IMR-90 (cell line): ENCODE measurements at regions not wholly inside any gene's neighbourhood (a gene's known extent, or its start where the extent isn't known, plus 50 kb on each side); places are given as distances from the start of the nearest gene placed in this dataset.

ENCODE experiments used
- ATAC-seq: fragments of 200-7000 bp; cut with Tn5 transposase; 2 replicates; pipeline ENCODE4 v1.9.1; 2020; ENCODE audit warnings: low read depth, mild to moderate bottlenecking, moderate library complexity
- BruUV-seq: library from RNA; stranded (reverse); fragments of 400-500 nt; replicated peaks from 2 replicates; lab custom pipeline; 2021; lab: Mats Ljungman, UMichigan
- CTCF ChIA-PET: fragments of 300-600 bp; formaldehyde crosslinking; extraction: SDS; loops from one replicate; lab custom pipeline; 2021; ENCODE audit warnings: antibody characterized with exemption; lab: Yijun Ruan, JAX
- POLR2A ChIA-PET: fragments of 300-600 bp; sonication (Branson Sonifier 250); formaldehyde crosslinking; loops from one replicate; lab custom pipeline; 2022; ENCODE audit warnings: antibody characterized with exemption; ENCODE audit not compliant: unreplicated experiment; lab: Charles Lee
- DNase-seq: peaks from one replicate; pipeline ENCODE4 v3.0.0; 2013
- H2AFZ ChIP-seq: replicated peaks from 2 replicates; pipeline ENCODE3; 2013; ENCODE audit warnings: low read length, mild to moderate bottlenecking; ENCODE audit not compliant: poor library complexity
- H2AK5ac ChIP-seq: 2 replicates; pipeline ENCODE4 v1.6.1; 2013; ENCODE audit warnings: low read depth, low read length, inconsistent platforms
- H2AK9ac ChIP-seq: replicated peaks from 2 replicates; pipeline ENCODE3; 2013; ENCODE audit warnings: mild to moderate bottlenecking, low read depth, low read length, moderate library complexity; ENCODE audit not compliant: poor library complexity
- H2BK120ac ChIP-seq: 2 replicates; pipeline ENCODE4 v1.6.1; 2013; ENCODE audit warnings: low read depth, low read length, inconsistent platforms
- H2BK15ac ChIP-seq: 3 replicates; pipeline ENCODE4 v1.6.1; 2013; ENCODE audit warnings: low read depth, low read length, inconsistent platforms
- H2BK20ac ChIP-seq: 2 replicates; pipeline ENCODE4 v1.6.1; 2013; ENCODE audit warnings: low read depth, mild to moderate bottlenecking, inconsistent platforms, low read length, moderate library complexity
- H2BK5ac ChIP-seq: 2 replicates; pipeline ENCODE4 v1.6.1; 2013; ENCODE audit warnings: mild to moderate bottlenecking, low read depth, low read length, inconsistent platforms; ENCODE audit not compliant: poor library complexity, severe bottlenecking
- H3K14ac ChIP-seq: replicated peaks from 2 replicates; pipeline ENCODE4 v1.6.1; 2013; ENCODE audit warnings: low read depth, low read length, inconsistent platforms
- H3K18ac ChIP-seq: 2 replicates; pipeline ENCODE4 v1.6.1; 2013; ENCODE audit warnings: low read depth, low read length, control low read depth
- H3K23ac ChIP-seq: 2 replicates; pipeline ENCODE4 v1.6.1; 2013; ENCODE audit warnings: low read depth, low read length, inconsistent platforms
- H3K27ac ChIP-seq: 2 replicates; pipeline ENCODE4 v1.5.1; 2013; ENCODE audit warnings: mild to moderate bottlenecking, control low read depth, low read length; ENCODE audit not compliant: insufficient read depth
- H3K27me3 ChIP-seq: 2 replicates; pipeline ENCODE4 v1.6.1; 2013; ENCODE audit warnings: low read length; ENCODE audit not compliant: control insufficient read depth, insufficient read depth
- H3K36me3 ChIP-seq: 2 replicates; pipeline ENCODE4 v1.6.1; 2013; ENCODE audit warnings: low read length, mixed read lengths; ENCODE audit not compliant: control insufficient read depth, insufficient read depth
- H3K4ac ChIP-seq: 2 replicates; pipeline ENCODE4 v1.6.1; 2013; ENCODE audit warnings: low read depth, low read length, inconsistent platforms
- H3K4me1 ChIP-seq: 2 replicates; pipeline ENCODE4 v1.6.1; 2013; ENCODE audit warnings: low read length, mixed read lengths; ENCODE audit not compliant: control insufficient read depth, insufficient read depth
- H3K4me2 ChIP-seq: 2 replicates; pipeline ENCODE4 v1.6.1; 2013; ENCODE audit warnings: low read depth, mild to moderate bottlenecking, control low read depth, low read length, moderate library complexity
- H3K4me3 ChIP-seq: 2 replicates; pipeline ENCODE4 v1.5.1; 2013; ENCODE audit warnings: low read depth, mild to moderate bottlenecking, control low read depth, low read length, moderate library complexity; ENCODE audit not compliant: insufficient read depth
- H3K56ac ChIP-seq: 2 replicates; pipeline ENCODE4 v1.6.1; 2013; ENCODE audit warnings: low read length, inconsistent platforms; ENCODE audit not compliant: insufficient read depth; ENCODE audit errors: extremely low read depth
- H3K79me1 ChIP-seq, 2 experiments: 2 replicates each; pipeline ENCODE4 v1.6.1; 2013; ENCODE audit warnings: low read length in 2 of 2, inconsistent platforms in 1 of 2, low read depth in 1 of 2
- H3K9ac ChIP-seq: 2 replicates; pipeline ENCODE4 v1.6.1; 2013; ENCODE audit warnings: low read depth, low read length, control low read depth
- H3K9me1 ChIP-seq: 2 replicates; pipeline ENCODE4 v1.6.1; 2013; ENCODE audit warnings: low read length, inconsistent platforms; ENCODE audit not compliant: insufficient read depth
- H3K9me3 ChIP-seq: 2 replicates; pipeline ENCODE4 v1.6.1; 2013; ENCODE audit warnings: low read length; ENCODE audit not compliant: control insufficient read depth, insufficient read depth
- H4K20me1 ChIP-seq: 2 replicates; pipeline ENCODE4 v1.6.1; 2013; ENCODE audit warnings: low read length, inconsistent platforms; ENCODE audit not compliant: insufficient read depth
- H4K5ac ChIP-seq: 2 replicates; pipeline ENCODE4 v1.6.1; 2013; ENCODE audit warnings: mild to moderate bottlenecking, low read depth, low read length, control low read depth
- H4K8ac ChIP-seq, 2 experiments: 2 replicates each; pipeline ENCODE4 v1.6.1; 2013; ENCODE audit warnings: low read depth in 2 of 2, low read length in 2 of 2, control low read depth in 1 of 2, inconsistent platforms in 1 of 2
- H4K91ac ChIP-seq: 2 replicates; pipeline ENCODE4 v1.6.1; 2013; ENCODE audit warnings: low read depth, low read length, inconsistent platforms; ENCODE audit not compliant: insufficient read depth
- BHLHE40 ChIP-seq: fragments of 150-350 bp; IDR thresholded peaks from 2 replicates; pipeline ENCODE4 v1.6.1; 2016; ENCODE audit warnings: mild to moderate bottlenecking, low read depth, low read length
- CEBPB ChIP-seq: IDR thresholded peaks from 2 replicates; pipeline ENCODE4 v1.6.1; 2012; ENCODE audit warnings: low read depth, low read length, improper control_type of control experiment
- CHD1 ChIP-seq: IDR thresholded peaks from 2 replicates; pipeline ENCODE4 v1.6.1; 2012; ENCODE audit warnings: low read depth, low read length, improper control_type of control experiment
- CTCF ChIP-seq: conservative IDR thresholded peaks from 2 replicates; pipeline ENCODE4 v1.5.1; 2012; ENCODE audit warnings: mild to moderate bottlenecking, low read depth, low read length, improper control_type of control experiment
- ELK1 ChIP-seq: fragments of 150-350 bp; IDR thresholded peaks from 2 replicates; pipeline ENCODE4 v1.6.1; 2016; ENCODE audit warnings: low read depth, mild to moderate bottlenecking, low read length, moderate library complexity, borderline replicate concordance
- FOS ChIP-seq: fragments of 150-350 bp; IDR thresholded peaks from 2 replicates; pipeline ENCODE4 v1.6.1; 2016; ENCODE audit warnings: low read depth, low read length
- MAFK ChIP-seq: IDR thresholded peaks from 2 replicates; pipeline ENCODE4 v1.6.1; 2012; ENCODE audit warnings: low read depth, low read length, improper control_type of control experiment
- MAZ ChIP-seq: IDR thresholded peaks from 2 replicates; pipeline ENCODE4 v1.6.1; 2012; ENCODE audit warnings: low read depth, mild to moderate bottlenecking, low read length, improper control_type of control experiment, moderate library complexity, borderline replicate concordance
- MXI1 ChIP-seq: IDR thresholded peaks from 2 replicates; pipeline ENCODE4 v1.6.1; 2012; ENCODE audit warnings: low read depth, mild to moderate bottlenecking, low read length, moderate library complexity, borderline replicate concordance
- NFE2L2 ChIP-seq: fragments of 150-350 bp; IDR thresholded peaks from 2 replicates; pipeline ENCODE4 v1.6.1; 2016; ENCODE audit warnings: low read depth, mild to moderate bottlenecking, low read length
- POLR2A ChIP-seq: IDR thresholded peaks from 2 replicates; pipeline ENCODE4 v1.6.1; 2012; ENCODE audit warnings: mild to moderate bottlenecking, low read depth, low read length
- RAD21 ChIP-seq: IDR thresholded peaks from 2 replicates; pipeline ENCODE4 v1.6.1; 2012; ENCODE audit warnings: low read length, improper control_type of control experiment
- RCOR1 ChIP-seq: IDR thresholded peaks from 2 replicates; pipeline ENCODE4 v1.6.1; 2012; ENCODE audit warnings: mild to moderate bottlenecking, low read length, improper control_type of control experiment; ENCODE audit not compliant: insufficient replicate concordance
- RFX5 ChIP-seq: IDR thresholded peaks from 2 replicates; pipeline ENCODE4 v1.8.0; 2012; ENCODE audit warnings: low read depth, mild to moderate bottlenecking, low read length, moderate library complexity
- SMC3 ChIP-seq: fragments of 150-350 bp; IDR thresholded peaks from 2 replicates; pipeline ENCODE4 v1.6.1; 2016; ENCODE audit warnings: low read depth, mild to moderate bottlenecking, antibody characterized with exemption, low read length, moderate library complexity
- USF2 ChIP-seq: fragments of 150-350 bp; IDR thresholded peaks from 2 replicates; pipeline ENCODE4 v1.6.1; 2017; ENCODE audit warnings: mild to moderate bottlenecking, antibody characterized with exemption, low read length, low read depth
- WGBS, 2 experiments: methylation state at CpG; one replicate each; pipeline versions ENCODE4 v1.1.5 to v1.1.7; 2013; ENCODE audit warnings: missing lambda C conversion rate in 2 of 2; ENCODE audit not compliant: insufficient read length in 1 of 2; ENCODE audit errors: extremely low coverage in 2 of 2; 5-methylcytosine and 5-hydroxymethylcytosine counted together
- dilution Hi-C: fragments of 300-500 bp; cut with HindIII; formaldehyde crosslinking; loops from one replicate; pipeline ENCODE4 v1.14.3; 2018; ENCODE audit warnings: low sequenced_read_pairs; ENCODE audit not compliant: unreplicated experiment
- in situ Hi-C: fragments of 300-500 bp; cut with MboI; formaldehyde crosslinking; loops from 3 replicates; pipeline ENCODE4 v1.14.3; 2019; ENCODE audit warnings: low sequenced_read_pairs, inconsistent platforms, mixed read lengths
- intact Hi-C: fragments of 100-400 bp; cut with micrococcal nuclease; formaldehyde crosslinking; loops from 2 replicates; pipeline ENCODE4 v1.10.0; 2022

- in situ Hi-C loops (no loop called here), intact Hi-C loops (loop anchor here (5.0 kb wide), 1 partner anchor 34 kb away; no protein-coding TSS in a partner anchor), dilution Hi-C loops (no loop called here)
- Histone ChIP-seq H3K9me1 (no peaks in the 10 kb centered on the region), H3K9ac (no peak overlapping the region), H3K9me3 (no peaks in the 10 kb centered on the region), H4K5ac (no peak overlapping the region), H4K91ac (no peak overlapping the region), H3K23ac (no peak overlapping the region), H3K14ac (no peak overlapping the region), H4K20me1 (no peaks in the 10 kb centered on the region), H2AK9ac (no peak overlapping the region), H2AK5ac (no peak overlapping the region), H3K27ac (no peak overlapping the region), H2AFZ (no peak overlapping the region), H2BK120ac (no peak overlapping the region), H3K56ac (no peak overlapping the region), H2BK20ac (no peak overlapping the region), H3K4me1 (no peaks in the 10 kb centered on the region), H2BK5ac (no peak overlapping the region), H3K4ac (no peak overlapping the region), H3K4me3 (no peak overlapping the region), H3K27me3 (peaks cover 29% of the 10 kb centered on the region), H3K4me2 (no peak overlapping the region), H3K79me1 (no peaks in the 10 kb centered on the region), H3K18ac (no peak overlapping the region), H3K36me3 (no peaks in the 10 kb centered on the region), H2BK15ac (no peak overlapping the region), H4K8ac (no peak overlapping the region)
- POLR2A ChIA-PET, result no interaction called here
- WGBS, 2 experiments, result no CpG with 5 or more reads among the region's 3 CpGs
- TF ChIP-seq NFE2L2 (no peak), BHLHE40 (no peak), RCOR1 (no peak), RAD21 (no peak), MXI1 (no peak), CHD1 (no peak), RFX5 (no peak), MAFK (no peak), USF2 (no peak), MAZ (no peak), CEBPB (no peak), SMC3 (no peak), FOS (no peak), CTCF (no peak), ELK1 (no peak), POLR2A (no peak)
- ATAC-seq (no peak), DNase-seq (no peak)
- BruUV-seq, result no TSS peak
- CTCF ChIA-PET, result no interaction called here
Measured at GRCh38 chr6:109222848-109223247, 127.5 kb downstream of the CEP57L1 start.
